H1 (cell line): ENCODE measurements at regions not wholly inside any gene's neighbourhood (a gene's known extent, or its start where the extent isn't known, plus 50 kb on each side); places are given as distances from the start of the nearest gene placed in this dataset.

Experiments
- CTCF ChIA-PET: fragments of 300-600 bp; sonication (Branson Sonifier 250); formaldehyde crosslinking; loops from one replicate; lab custom pipeline; 2021; ENCODE audit not compliant: partially characterized antibody; lab: Charles Lee
- POLR2A ChIA-PET: fragments of 300-600 bp; sonication (Branson Sonifier 250); formaldehyde crosslinking; loops from one replicate; lab custom pipeline; 2021; ENCODE audit warnings: inconsistent platforms; ENCODE audit not compliant: partially characterized antibody; lab: Charles Lee
- DNase-seq, 2 experiments: peaks; one replicate each; pipeline versions ENCODE4 v3.0.0 to v3.0.0-alpha.2; 2010 to 2022; ENCODE audit warnings: low spot score in 2 of 2, low read depth in 1 of 2, mixed read lengths in 1 of 2
- FAIRE-seq: peaks from 2 replicates; lab custom pipeline; 2011; peaks lifted over from hg19 to GRCh38; lab: Jason Lieb, UNC
- H2AFZ ChIP-seq: 2 replicates; pipeline ENCODE4 v1.8.1; 2012; ENCODE audit warnings: low read length, inconsistent platforms
- H2AK5ac ChIP-seq: 2 replicates; pipeline ENCODE4 v1.6.1; 2013; ENCODE audit warnings: low read depth, low read length
- H2BK120ac ChIP-seq: replicated peaks from 2 replicates; pipeline ENCODE3; 2013; ENCODE audit warnings: low read depth, low read length, inconsistent platforms
- H2BK12ac ChIP-seq: 2 replicates; pipeline ENCODE4 v1.6.1; 2013; ENCODE audit warnings: low read depth, low read length
- H2BK15ac ChIP-seq: 2 replicates; pipeline ENCODE4 v1.6.1; 2013; ENCODE audit warnings: low read length
- H2BK20ac ChIP-seq: 2 replicates; pipeline ENCODE4 v1.6.1; 2013; ENCODE audit warnings: low read length
- H2BK5ac ChIP-seq: 2 replicates; pipeline ENCODE4 v1.6.1; 2013; ENCODE audit warnings: low read depth, low read length
- H3K14ac ChIP-seq: 2 replicates; pipeline ENCODE4 v1.6.1; 2013; ENCODE audit warnings: inconsistent platforms; ENCODE audit not compliant: insufficient read length
- H3K18ac ChIP-seq: 2 replicates; pipeline ENCODE4 v1.6.1; 2013; ENCODE audit warnings: low read length; ENCODE audit errors: extremely low read depth
- H3K23ac ChIP-seq: 2 replicates; pipeline ENCODE4 v1.6.1; 2013; ENCODE audit warnings: inconsistent platforms; ENCODE audit not compliant: insufficient read length
- H3K23me2 ChIP-seq: 2 replicates; pipeline ENCODE4 v1.6.1; 2013; ENCODE audit warnings: low read depth, low read length
- H3K27ac ChIP-seq: 2 replicates; pipeline ENCODE4 v1.6.1; 2011; ENCODE audit warnings: low read depth, low read length, inconsistent platforms
- H3K27me3 ChIP-seq, 4 experiments: replicated peaks in 1 of 4; 1 replicate in 1 of 4; 2 replicates in 3 of 4; pipeline versions ENCODE4 v1.6.1 to v1.8.1; 2011 to 2013; ENCODE audit warnings: low read length in 3 of 4, mild to moderate bottlenecking in 3 of 4, inconsistent platforms in 2 of 4, mixed read lengths in 2 of 4, moderate library complexity in 1 of 4; ENCODE audit not compliant: control insufficient read depth in 3 of 4, insufficient read depth in 3 of 4; ENCODE audit errors: extremely low read depth in 1 of 4
- H3K36me3 ChIP-seq, 4 experiments: 2 replicates each; pipeline versions ENCODE4 v1.6.1 to v1.8.1; 2011 to 2013; ENCODE audit warnings: mild to moderate bottlenecking in 4 of 4, low read length in 3 of 4, moderate library complexity in 2 of 4, control low read depth in 1 of 4, inconsistent platforms in 1 of 4; ENCODE audit not compliant: insufficient read depth in 4 of 4, control insufficient read depth in 2 of 4
- H3K4ac ChIP-seq: replicated peaks from 2 replicates; pipeline ENCODE3; 2013; ENCODE audit warnings: low read length, low read depth, mixed read lengths, inconsistent platforms; ENCODE audit not compliant: insufficient read length
- H3K4me1 ChIP-seq, 4 experiments: replicated peaks in 1 of 4; 1 replicate in 1 of 4; 2 replicates in 3 of 4; pipeline versions ENCODE4 v1.6.1 to v1.8.1; 2011 to 2013; ENCODE audit warnings: low read length in 3 of 4, inconsistent platforms in 2 of 4, mixed read lengths in 1 of 4; ENCODE audit not compliant: insufficient read depth in 4 of 4, control insufficient read depth in 3 of 4
- H3K4me2 ChIP-seq, 2 experiments: 2 replicates each; pipeline versions ENCODE4 v1.6.1 to v1.8.1; 2011 to 2013; ENCODE audit warnings: low read depth in 2 of 2, low read length in 2 of 2, control low read depth in 1 of 2, inconsistent platforms in 1 of 2, mild to moderate bottlenecking in 1 of 2; ENCODE audit not compliant: insufficient read depth in 1 of 2
- H3K4me3 ChIP-seq, 4 experiments: fragments of 200-600, 300-600 bp in 1 of 4; sonication (generic), shearing (Covaris generic), sonication (Bioruptor Twin) in 1 of 4; 2 replicates each; pipeline versions ENCODE4 v1.5.1 to v1.8.1; 2011 to 2016; ENCODE audit warnings: low read length in 4 of 4, low read depth in 3 of 4, control low read depth in 2 of 4, inconsistent platforms in 2 of 4, mild to moderate bottlenecking in 2 of 4, mixed read lengths in 1 of 4, moderate library complexity in 1 of 4; ENCODE audit not compliant: insufficient read depth in 2 of 4; ENCODE audit errors: extremely low read depth in 1 of 4
- H3K56ac ChIP-seq: replicated peaks from 2 replicates; pipeline ENCODE3; 2013; ENCODE audit warnings: low read depth, mild to moderate bottlenecking, mixed read lengths, low read length, inconsistent platforms; ENCODE audit not compliant: insufficient read length
- H3K79me1 ChIP-seq: 2 replicates; pipeline ENCODE4 v1.6.1; 2013; ENCODE audit warnings: low read depth, low read length, control low read depth
- H3K79me2 ChIP-seq, 2 experiments: 2 replicates each; pipeline versions ENCODE4 v1.6.1 to v1.8.1; 2012 to 2013; ENCODE audit warnings: low read length in 2 of 2, mild to moderate bottlenecking in 2 of 2, inconsistent platforms in 1 of 2; ENCODE audit not compliant: insufficient read depth in 2 of 2, control insufficient read depth in 1 of 2
- H3K9ac ChIP-seq, 4 experiments: replicated peaks in 1 of 4; 1 replicate in 1 of 4; 2 replicates in 3 of 4; pipeline versions ENCODE4 v1.6.1 to v1.8.1; 2011 to 2013; ENCODE audit warnings: low read depth in 3 of 4, low read length in 3 of 4, control low read depth in 2 of 4, mild to moderate bottlenecking in 2 of 4, moderate library complexity in 2 of 4, inconsistent platforms in 1 of 4; ENCODE audit errors: extremely low read depth in 1 of 4
- H3K9me3 ChIP-seq, 2 experiments: 2 replicates each; pipeline versions ENCODE4 v1.6.1 to v1.8.1; 2012 to 2013; ENCODE audit warnings: mild to moderate bottlenecking in 2 of 2, moderate library complexity in 2 of 2, control low read depth in 1 of 2, inconsistent platforms in 1 of 2, low read depth in 1 of 2, low read length in 1 of 2, mixed read lengths in 1 of 2; ENCODE audit not compliant: insufficient read depth in 2 of 2
- H4K20me1 ChIP-seq, 2 experiments: replicated peaks in 1 of 2; 2 replicates each; pipeline versions ENCODE3 to v1.8.1; 2011 to 2013; ENCODE audit warnings: inconsistent platforms in 2 of 2, low read length in 2 of 2, mild to moderate bottlenecking in 1 of 2; ENCODE audit not compliant: insufficient read depth in 2 of 2, control insufficient read depth in 1 of 2
- H4K5ac ChIP-seq: 2 replicates; pipeline ENCODE4 v1.6.1; 2013; ENCODE audit warnings: low read length, low read depth, mixed read lengths, inconsistent platforms; ENCODE audit not compliant: insufficient read length
- H4K8ac ChIP-seq: 2 replicates; pipeline ENCODE4 v1.8.0; 2013; ENCODE audit warnings: mild to moderate bottlenecking, moderate library complexity, low read length, inconsistent platforms; ENCODE audit not compliant: insufficient read depth; ENCODE audit errors: extremely low read depth
- H4K91ac ChIP-seq: replicated peaks from 2 replicates; pipeline ENCODE3; 2013; ENCODE audit warnings: low read length, mixed read lengths, inconsistent platforms; ENCODE audit not compliant: insufficient read length
- ASH2L ChIP-seq: fragments of 200-600, 300-600 bp; sonication (generic); IDR thresholded peaks from one replicate; pipeline ENCODE4 v1.7.1; 2017; ENCODE audit warnings: low read length
- EGR1 ChIP-seq: IDR thresholded peaks from 2 replicates; pipeline ENCODE4 v1.6.1; 2011; ENCODE audit warnings: low read depth, low read length, borderline replicate concordance
- HDAC6 ChIP-seq: IDR thresholded peaks from one replicate; pipeline ENCODE4 v1.7.1; 2012; ENCODE audit warnings: low read depth, mild to moderate bottlenecking, inconsistent platforms, low read length, moderate library complexity
- JUND ChIP-seq: IDR thresholded peaks from 2 replicates; pipeline ENCODE4 v1.6.1; 2011; ENCODE audit warnings: mild to moderate bottlenecking, improper control_type of control experiment, low read length
- RFX5 ChIP-seq: IDR thresholded peaks from 2 replicates; pipeline ENCODE4 v1.6.1; 2011; ENCODE audit warnings: low read depth, low read length, improper control_type of control experiment, borderline replicate concordance
- RXRA ChIP-seq: IDR thresholded peaks from 2 replicates; pipeline ENCODE4 v1.6.1; 2011; ENCODE audit warnings: low read depth, mild to moderate bottlenecking, low read length, moderate library complexity; ENCODE audit not compliant: insufficient read depth
- SAP30 ChIP-seq: fragments of 300-600 bp; sonication (generic); IDR thresholded peaks from 2 replicates; pipeline ENCODE4 v1.7.1; 2012; ENCODE audit warnings: low read length, moderate library complexity, mild to moderate bottlenecking, inconsistent platforms; ENCODE audit not compliant: insufficient read depth, insufficient replicate concordance
- SIX5 ChIP-seq: IDR thresholded peaks from 2 replicates; pipeline ENCODE4 v1.6.1; 2011; ENCODE audit warnings: mild to moderate bottlenecking, low read depth, low read length
- TBP ChIP-seq: IDR thresholded peaks from 2 replicates; pipeline ENCODE4 v1.6.1; 2011; ENCODE audit warnings: low read depth, low read length, improper control_type of control experiment
- TEAD4 ChIP-seq: IDR thresholded peaks from 2 replicates; pipeline ENCODE4 v1.6.1; 2012; ENCODE audit warnings: low read depth, low read length, inconsistent platforms, mixed read lengths
- WGBS, 2 experiments: shearing (Covaris generic) in 1 of 2; methylation state at CpG; one replicate each; pipeline versions ENCODE4 v1.1.6 to v1.1.7; 2013 to 2015; ENCODE audit warnings: low lambda C conversion rate in 2 of 2, mixed read lengths in 2 of 2, inconsistent platforms in 1 of 2, low coverage in 1 of 2, missing lambda C conversion rate in 1 of 2; ENCODE audit not compliant: insufficient replicate concordance in 2 of 2, insufficient coverage in 1 of 2, insufficient read length in 1 of 2; ENCODE audit errors: extremely low coverage in 1 of 2, missing lambda C conversion rate in 1 of 2; 5-methylcytosine and 5-hydroxymethylcytosine counted together

GRCh38 chr3:102161384-102162006, 273.3 kb upstream of the ZPLD1 start:
- ChIA-PET CTCF (interaction anchor here (0.6 to 0.8 kb wide), 2 partner anchors 13 to 435 kb away, joined by 3 read pairs; no protein-coding TSS in a partner anchor), POLR2A (interaction anchor here (0.7 kb wide), 1 partner anchor 9 kb away, joined by 3 read pairs; no protein-coding TSS in a partner anchor)
- no peaks in the 10 kb centered on the region for H4K20me1 ChIP-seq
- H3K4me2 ChIP-seq, result no peak overlapping the region
- H2BK120ac ChIP-seq, result no peak overlapping the region
- no peaks in the 10 kb centered on the region for H3K23me2 ChIP-seq
- H3K23ac ChIP-seq, result no peak overlapping the region
- H2BK15ac ChIP-seq, result no peak overlapping the region
- no peak overlapping the region for H4K5ac ChIP-seq
- H3K4ac ChIP-seq, result no peak overlapping the region
- no peaks in the 10 kb centered on the region for H3K9me3 ChIP-seq
- H3K36me3 ChIP-seq, result no peaks in the 10 kb centered on the region
- H3K4me3 ChIP-seq, result no peak overlapping the region
- no peak overlapping the region for H3K9ac ChIP-seq
- H3K27ac ChIP-seq, result no peak overlapping the region
- no peak overlapping the region for H3K18ac ChIP-seq
- no peak overlapping the region for H2BK20ac ChIP-seq
- no peaks in the 10 kb centered on the region for H3K27me3 ChIP-seq
- H2BK5ac ChIP-seq, result no peak overlapping the region
- H3K14ac ChIP-seq, result no peak overlapping the region
- no peak overlapping the region for H2AK5ac ChIP-seq
- H3K79me2 ChIP-seq, result no peaks in the 10 kb centered on the region
- no peaks in the 10 kb centered on the region for H3K4me1 ChIP-seq
- 85% methylated on average over 5 of the region's 5 CpGs; no CpG with 5 or more reads in 1 of the 2 experiments for WGBS, 2 experiments
- H4K91ac ChIP-seq, result no peak overlapping the region
- FAIRE-seq (no peak), DNase-seq (no peak)
- H4K8ac ChIP-seq, result no peak overlapping the region
- H3K56ac ChIP-seq, result no peak overlapping the region
- no peak overlapping the region for H2AFZ ChIP-seq
- no peaks in the 10 kb centered on the region for H3K79me1 ChIP-seq
- TF ChIP-seq ASH2L, result no peak
- no peak for TF ChIP-seq HDAC6
- TF ChIP-seq SAP30, result no peak
- TF ChIP-seq TBP, result no peak
- no peak for TF ChIP-seq EGR1
- no peak for TF ChIP-seq SIX5
- TF ChIP-seq TEAD4, result no peak
- no peak for TF ChIP-seq RFX5
- no peak for TF ChIP-seq RXRA
- no peak for TF ChIP-seq JUND
- H2BK12ac ChIP-seq, result no peak overlapping the region
